ENCODE measurements at regions not wholly inside any gene's neighbourhood (a gene's known extent, or its start where the extent isn't known, plus 50 kb on each side); places are given as distances from the start of the nearest gene placed in this dataset.

- peaks cover 31% of the 10 kb centered on the region for H3K27me3 Mint-ChIP-seq
- H3K4me1 Mint-ChIP-seq (ENCODE audit: unreplicated experiment): peaks cover 26% of the 10 kb centered on the region
- no peak overlapping the region for H3K27ac Mint-ChIP-seq
- H3K36me3 Mint-ChIP-seq: no peaks in the 10 kb centered on the region
- TF ChIP-seq, protein P1, sequence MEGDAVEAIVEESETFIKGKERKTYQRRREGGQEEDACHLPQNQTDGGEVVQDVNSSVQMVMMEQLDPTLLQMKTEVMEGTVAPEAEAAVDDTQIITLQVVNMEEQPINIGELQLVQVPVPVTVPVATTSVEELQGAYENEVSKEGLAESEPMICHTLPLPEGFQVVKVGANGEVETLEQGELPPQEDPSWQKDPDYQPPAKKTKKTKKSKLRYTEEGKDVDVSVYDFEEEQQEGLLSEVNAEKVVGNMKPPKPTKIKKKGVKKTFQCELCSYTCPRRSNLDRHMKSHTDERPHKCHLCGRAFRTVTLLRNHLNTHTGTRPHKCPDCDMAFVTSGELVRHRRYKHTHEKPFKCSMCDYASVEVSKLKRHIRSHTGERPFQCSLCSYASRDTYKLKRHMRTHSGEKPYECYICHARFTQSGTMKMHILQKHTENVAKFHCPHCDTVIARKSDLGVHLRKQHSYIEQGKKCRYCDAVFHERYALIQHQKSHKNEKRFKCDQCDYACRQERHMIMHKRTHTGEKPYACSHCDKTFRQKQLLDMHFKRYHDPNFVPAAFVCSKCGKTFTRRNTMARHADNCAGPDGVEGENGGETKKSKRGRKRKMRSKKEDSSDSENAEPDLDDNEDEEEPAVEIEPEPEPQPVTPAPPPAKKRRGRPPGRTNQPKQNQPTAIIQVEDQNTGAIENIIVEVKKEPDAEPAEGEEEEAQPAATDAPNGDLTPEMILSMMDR (conservative IDR thresholded peaks at IDR 0.05): no peak
- no peak overlapping the region for H3K4me3 Mint-ChIP-seq
- no peak for DNase-seq (ENCODE audit: extremely low spot score, unreplicated experiment)
- no peaks in the 10 kb centered on the region for H3K9me3 Mint-ChIP-seq
These were observed 195.5 kb downstream of the PHETA1 start for GRCh38 chr12:111173391-111173790.

- TF ChIP-seq, protein P1 (conservative IDR thresholded peaks at IDR 0.05): no peak
- no peaks in the 10 kb centered on the region for H3K36me3 Mint-ChIP-seq
- no peak overlapping the region for H3K4me3 Mint-ChIP-seq
- no peak overlapping the region for H3K27ac Mint-ChIP-seq
- peaks cover 24% of the 10 kb centered on the region for H3K4me1 Mint-ChIP-seq (ENCODE audit: unreplicated experiment)
- peaks cover 28% of the 10 kb centered on the region for H3K27me3 Mint-ChIP-seq
- no peak for DNase-seq (ENCODE audit: extremely low spot score, unreplicated experiment)
- H3K9me3 Mint-ChIP-seq: no peaks in the 10 kb centered on the region
These were observed 196.1 kb downstream of the PHETA1 start for GRCh38 chr12:111172786-111173185.

GRCh38 chr12:111171832-111172231 lies 197.1 kb downstream of the PHETA1 start:
- H3K9me3 Mint-ChIP-seq: no peaks in the 10 kb centered on the region
- H3K4me1 Mint-ChIP-seq (ENCODE audit: unreplicated experiment): peaks cover 24% of the 10 kb centered on the region
- H3K27ac Mint-ChIP-seq: no peak overlapping the region
- H3K4me3 Mint-ChIP-seq: no peak overlapping the region
- no peaks in the 10 kb centered on the region for H3K36me3 Mint-ChIP-seq
- peaks cover 30% of the 10 kb centered on the region for H3K27me3 Mint-ChIP-seq
- TF ChIP-seq, protein P1 (conservative IDR thresholded peaks at IDR 0.05): no peak
- DNase-seq (ENCODE audit: extremely low spot score, unreplicated experiment): no peak

DNA sequence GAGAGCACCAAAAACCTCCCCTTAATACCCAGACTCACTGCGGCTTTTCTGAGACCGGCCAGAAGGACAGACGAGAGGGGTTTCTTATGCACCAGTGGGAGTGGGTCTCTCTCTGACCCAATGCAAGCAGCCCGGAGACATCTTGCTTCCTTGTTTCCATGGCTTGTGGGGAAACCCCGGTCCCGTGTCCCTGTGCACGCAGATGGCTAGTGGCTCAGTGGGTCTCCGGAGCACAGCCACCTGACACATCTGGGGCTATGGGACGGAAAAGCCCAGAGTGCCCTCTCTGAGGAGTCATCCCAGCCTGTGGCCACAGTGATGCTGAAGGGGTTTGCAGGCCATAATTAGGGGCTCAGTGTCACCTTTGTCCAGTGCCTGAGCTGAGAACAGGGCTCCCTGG lies 197.6 kb downstream of the PHETA1 start:
- Mint-ChIP-seq H3K4me1 (ENCODE audit: unreplicated experiment) (peaks cover 24% of the 10 kb centered on the region), H3K9me3 (no peaks in the 10 kb centered on the region), H3K4me3 (no peak overlapping the region), H3K27ac (no peak overlapping the region), H3K36me3 (no peaks in the 10 kb centered on the region), H3K27me3 (peaks cover 27% of the 10 kb centered on the region)
- TF ChIP-seq, protein P1 (conservative IDR thresholded peaks at IDR 0.05): no peak
- DNase-seq (ENCODE audit: extremely low spot score, unreplicated experiment): no peak

- DNase-seq (ENCODE audit: extremely low spot score, unreplicated experiment): no peak
- TF ChIP-seq, protein P1 (conservative IDR thresholded peaks at IDR 0.05): no peak
- Mint-ChIP-seq H3K36me3 (no peaks in the 10 kb centered on the region), H3K4me1 (ENCODE audit: unreplicated experiment) (peaks cover 20% of the 10 kb centered on the region), H3K9me3 (no peaks in the 10 kb centered on the region), H3K4me3 (no peak overlapping the region), H3K27ac (no peak overlapping the region), H3K27me3 (peaks cover 24% of the 10 kb centered on the region)
These were observed 198.4 kb downstream of the PHETA1 start for GRCh38 chr12:111170543-111170942.

DNA sequence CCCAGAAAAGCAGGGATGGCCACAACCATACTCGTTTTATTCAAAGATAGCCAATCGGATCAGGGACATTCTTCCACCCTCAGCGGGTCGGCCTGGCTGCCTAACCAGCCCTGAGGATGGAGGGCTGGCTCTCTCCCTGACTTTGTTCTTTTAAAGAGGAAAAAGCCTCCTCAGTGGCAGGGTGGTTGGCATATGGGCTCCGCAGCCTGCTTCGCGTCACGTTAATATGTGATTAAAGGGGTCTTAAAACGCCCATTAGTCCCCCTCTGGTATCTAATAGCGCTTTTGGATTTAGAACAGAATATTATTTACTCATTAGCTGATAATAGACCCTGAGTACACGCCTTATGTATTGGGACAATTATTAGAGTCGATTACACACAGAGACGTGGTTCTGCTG lies 199.4 kb downstream of the PHETA1 start:
- H3K4me3 Mint-ChIP-seq: no peak overlapping the region
- H3K4me1 Mint-ChIP-seq (ENCODE audit: unreplicated experiment): peaks cover 17% of the 10 kb centered on the region
- TF ChIP-seq, protein P1 (conservative IDR thresholded peaks at IDR 0.05): no peak
- H3K9me3 Mint-ChIP-seq: no peaks in the 10 kb centered on the region
- no peaks in the 10 kb centered on the region for H3K36me3 Mint-ChIP-seq
- H3K27ac Mint-ChIP-seq: no peak overlapping the region
- H3K27me3 Mint-ChIP-seq: peaks cover 21% of the 10 kb centered on the region
- no peak for DNase-seq (ENCODE audit: extremely low spot score, unreplicated experiment)

All from type B pancreatic cell (in vitro differentiated cells).